ENCODE measurements at regions not wholly inside any gene's neighbourhood (a gene's known extent, or its start where the extent isn't known, plus 50 kb on each side); places are given as distances from the start of the nearest gene placed in this dataset.

DNA sequence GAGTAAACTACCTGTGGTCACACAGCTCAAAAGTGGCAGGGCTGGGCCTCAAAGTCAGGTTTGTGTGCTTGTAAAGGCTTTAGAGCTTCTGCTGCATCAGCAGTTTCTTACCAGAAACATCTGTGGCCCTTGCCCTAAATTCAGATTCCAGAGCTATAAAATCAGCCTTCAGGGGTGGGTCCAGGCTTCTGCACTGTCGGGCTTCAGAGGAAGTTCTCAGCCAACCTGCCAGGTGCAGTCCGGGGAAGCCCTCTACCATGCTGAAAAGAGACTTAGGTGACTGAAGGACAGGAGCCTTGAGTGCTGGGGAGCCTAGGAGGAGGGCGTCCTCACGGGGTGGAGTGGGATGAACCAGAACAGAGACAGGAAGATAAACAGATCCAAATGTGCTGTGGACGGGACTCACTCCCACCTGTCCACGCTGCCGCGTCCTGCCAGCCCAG, 69.9 kb upstream of the HS6ST1 start:
- TF ChIP-seq EZH2 (IDR thresholded peaks at IDR 0.05; ENCODE audit: low read length, unreplicated experiment): no peak
- TF ChIP-seq, protein P1, sequence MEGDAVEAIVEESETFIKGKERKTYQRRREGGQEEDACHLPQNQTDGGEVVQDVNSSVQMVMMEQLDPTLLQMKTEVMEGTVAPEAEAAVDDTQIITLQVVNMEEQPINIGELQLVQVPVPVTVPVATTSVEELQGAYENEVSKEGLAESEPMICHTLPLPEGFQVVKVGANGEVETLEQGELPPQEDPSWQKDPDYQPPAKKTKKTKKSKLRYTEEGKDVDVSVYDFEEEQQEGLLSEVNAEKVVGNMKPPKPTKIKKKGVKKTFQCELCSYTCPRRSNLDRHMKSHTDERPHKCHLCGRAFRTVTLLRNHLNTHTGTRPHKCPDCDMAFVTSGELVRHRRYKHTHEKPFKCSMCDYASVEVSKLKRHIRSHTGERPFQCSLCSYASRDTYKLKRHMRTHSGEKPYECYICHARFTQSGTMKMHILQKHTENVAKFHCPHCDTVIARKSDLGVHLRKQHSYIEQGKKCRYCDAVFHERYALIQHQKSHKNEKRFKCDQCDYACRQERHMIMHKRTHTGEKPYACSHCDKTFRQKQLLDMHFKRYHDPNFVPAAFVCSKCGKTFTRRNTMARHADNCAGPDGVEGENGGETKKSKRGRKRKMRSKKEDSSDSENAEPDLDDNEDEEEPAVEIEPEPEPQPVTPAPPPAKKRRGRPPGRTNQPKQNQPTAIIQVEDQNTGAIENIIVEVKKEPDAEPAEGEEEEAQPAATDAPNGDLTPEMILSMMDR (conservative IDR thresholded peaks at IDR 0.05; ENCODE audit: low read depth, low read length): no peak
